ENCODE measurements at regions not wholly inside any gene's neighbourhood (a gene's known extent, or its start where the extent isn't known, plus 50 kb on each side); places are given as distances from the start of the nearest gene placed in this dataset.

GRCh38 chr3:67946436-67946835, 292.0 kb upstream of the SUCLG2 start:
- Histone ChIP-seq H3K9me2 (no peaks in the 10 kb centered on the region), H3K27me3 (ENCODE audit: insufficient read depth) (no peaks in the 10 kb centered on the region), H2AFZ (ENCODE audit: low read depth) (no peak overlapping the region), H3F3A (replicated peaks; ENCODE audit: insufficient read depth) (no peaks in the 10 kb centered on the region), H3K4me1 (ENCODE audit: control insufficient read depth in 1 of 2, insufficient read depth in 2 of 2, low read depth in 1 of 2, low read length in 1 of 2) (no peaks in the 10 kb centered on the region), H3K9ac (no peak overlapping the region), H4K20me1 (ENCODE audit: insufficient read depth) (no peaks in the 10 kb centered on the region), H3K9me3 (peaks cover 3% of the 10 kb centered on the region; the same call in 1 of the 2 replicates), H3K4me3 (ENCODE audit: low read depth in 2 of 2, low read length in 1 of 2) (no peak overlapping the region), H3K79me2 (ENCODE audit: insufficient read depth) (no peaks in the 10 kb centered on the region), H3K27ac (ENCODE audit: low read depth in 2 of 2, low read length in 1 of 2) (no peak overlapping the region), H3K36me3 (replicated peaks in 1 of 2; ENCODE audit: control insufficient read depth in 1 of 2, insufficient read depth in 2 of 2, low read length in 1 of 2) (no peaks in the 10 kb centered on the region), H3K4me2 (no peak overlapping the region)
- no peak for TF ChIP-seq TAF1 (IDR thresholded peaks at IDR 0.05; ENCODE audit: borderline replicate concordance, low read depth, low read length)
- TF ChIP-seq CTCF (IDR thresholded peaks at IDR 0.05) = no peak
- no peak for TF ChIP-seq YY1 (IDR thresholded peaks at IDR 0.05; ENCODE audit: low read depth)
- no peak for TF ChIP-seq MAX (IDR thresholded peaks at IDR 0.05; ENCODE audit: low read depth)
- no peak for TF ChIP-seq EZH2phosphoT487 (IDR thresholded peaks at IDR 0.05; ENCODE audit: borderline replicate concordance, low read depth)
- no peak for TF ChIP-seq FOSL2 (IDR thresholded peaks at IDR 0.05; ENCODE audit: borderline replicate concordance, low read depth)
- no peak for TF ChIP-seq EP300 (IDR thresholded peaks at IDR 0.05; ENCODE audit: borderline replicate concordance in 1 of 2, low read depth in 1 of 2, low read length in 1 of 2)
- no peak for TF ChIP-seq IRF3 (IDR thresholded peaks at IDR 0.05; ENCODE audit: low read depth, low read length)
- no peak for TF ChIP-seq RAD21 (IDR thresholded peaks at IDR 0.05; ENCODE audit: low read length)
- no peak for TF ChIP-seq FOXJ3 (CRISPR knock-in tag; IDR thresholded peaks at IDR 0.05)
- no peak for TF ChIP-seq SIN3A (IDR thresholded peaks at IDR 0.05; ENCODE audit: borderline replicate concordance, low read depth, low read length)
- TF ChIP-seq TCF12 (IDR thresholded peaks at IDR 0.05) = no peak
- TF ChIP-seq SMC3 (IDR thresholded peaks at IDR 0.05; ENCODE audit: low read depth, low read length) = no peak
- TF ChIP-seq JUND (IDR thresholded peaks at IDR 0.05) = no peak
- no peak for TF ChIP-seq USF1 (IDR thresholded peaks at IDR 0.05; ENCODE audit: borderline replicate concordance, low read depth)
- no peak for TF ChIP-seq GATA2 (CRISPR knock-in tag; IDR thresholded peaks at IDR 0.05)
- no peak for TF ChIP-seq NRF1 (IDR thresholded peaks at IDR 0.05; ENCODE audit: low read depth, low read length)
- ChIA-PET POLR2A (no interaction called here), CTCF (no interaction called here)
- no peak for DNase-seq
